Neural progenitor cell (in vitro differentiated cells): ENCODE measurements at regions not wholly inside any gene's neighbourhood (a gene's known extent, or its start where the extent isn't known, plus 50 kb on each side); places are given as distances from the start of the nearest gene placed in this dataset.
A peak's percentile ranks its signal among the peaks of the same experiment; 100 is the strongest.

Experiments used
- DNase-seq: peaks from one replicate; pipeline ENCODE4 v3.0.0-alpha.2; 2016; ENCODE audit warnings: low spot score
- H2AFZ ChIP-seq: fragments of 200-600 bp; sonication (generic); replicated peaks from 2 replicates; pipeline ENCODE4 v1.6.1; 2016; ENCODE audit warnings: antibody characterized with exemption
- H3F3A ChIP-seq: fragments of 200-600 bp; sonication (generic); 2 replicates; pipeline ENCODE4 v1.6.1; 2016; ENCODE audit warnings: antibody characterized with exemption, low read depth
- H3K27ac ChIP-seq: fragments of 200-600 bp; sonication (generic); 2 replicates; pipeline ENCODE4 v1.5.1; 2016; ENCODE audit warnings: mild to moderate bottlenecking
- H3K27me3 ChIP-seq: fragments of 200-600 bp; sonication (generic); 2 replicates; pipeline ENCODE4 v1.6.1; 2016; ENCODE audit warnings: mild to moderate bottlenecking, moderate library complexity
- H3K36me3 ChIP-seq: fragments of 200-600 bp; sonication (generic); 2 replicates; pipeline ENCODE4 v1.5.1; 2016
- H3K4me1 ChIP-seq: fragments of 200-600 bp; sonication (generic); 2 replicates; pipeline ENCODE4 v1.6.1; 2016; ENCODE audit warnings: mixed run types
- H3K4me2 ChIP-seq: fragments of 200-600 bp; sonication (generic); 2 replicates; pipeline ENCODE4 v1.6.1; 2016
- H3K4me3 ChIP-seq: fragments of 200-600 bp; sonication (generic); 2 replicates; pipeline ENCODE4 v1.5.1; 2016
- H3K79me2 ChIP-seq: fragments of 200-600 bp; sonication (generic); 2 replicates; pipeline ENCODE4 v1.6.1; 2016; ENCODE audit warnings: low read depth
- H3K9ac ChIP-seq: fragments of 200-600 bp; sonication (generic); 2 replicates; pipeline ENCODE4 v1.6.1; 2016
- H3K9me3 ChIP-seq: fragments of 200-600 bp; sonication (generic); 2 replicates; pipeline ENCODE4 v1.5.1; 2016; ENCODE audit warnings: low read depth
- H4K20me1 ChIP-seq: fragments of 200-600 bp; sonication (generic); 2 replicates; pipeline ENCODE4 v1.6.1; 2016; ENCODE audit warnings: low read depth
- H3K27ac Mint-ChIP-seq: 3 replicates; pipeline ENCODE4 v1.8.0; 2021; ENCODE audit warnings: mixed read lengths
- H3K27me3 Mint-ChIP-seq: 2 replicates; pipeline ENCODE4 v1.8.0; 2022; ENCODE audit warnings: low read depth, mild to moderate bottlenecking, inconsistent platforms, moderate library complexity, mixed read lengths; ENCODE audit not compliant: insufficient read depth
- H3K36me3 Mint-ChIP-seq: 3 replicates; pipeline ENCODE4 v1.8.0; 2021; ENCODE audit warnings: mixed read lengths
- H3K4me1 Mint-ChIP-seq: 3 replicates; pipeline ENCODE4 v1.8.0; 2021; ENCODE audit warnings: mixed read lengths
- H3K4me3 Mint-ChIP-seq: 3 replicates; pipeline ENCODE4 v1.8.0; 2021; ENCODE audit warnings: mild to moderate bottlenecking, moderate library complexity, mixed read lengths
- H3K9me3 Mint-ChIP-seq: 3 replicates; pipeline ENCODE4 v1.8.0; 2020; ENCODE audit warnings: mixed read lengths
- EZH2 ChIP-seq: fragments of 200-600 bp; sonication (generic); IDR thresholded peaks from 2 replicates; pipeline ENCODE4 v1.6.1; 2017; ENCODE audit warnings: antibody characterized with exemption, mild to moderate bottlenecking, moderate library complexity
- EZH2phosphoT487 ChIP-seq: fragments of 200-600 bp; sonication (generic); IDR thresholded peaks from 2 replicates; pipeline ENCODE4 v1.6.1; 2017; ENCODE audit warnings: antibody characterized with exemption
- TF ChIP-seq, protein P1 (sequence below): fragments of 200-600 bp; sonication (generic); IDR thresholded peaks from 2 replicates; pipeline ENCODE4 v1.5.1; 2017; ENCODE audit warnings: antibody characterized with exemption, mild to moderate bottlenecking

DNA sequence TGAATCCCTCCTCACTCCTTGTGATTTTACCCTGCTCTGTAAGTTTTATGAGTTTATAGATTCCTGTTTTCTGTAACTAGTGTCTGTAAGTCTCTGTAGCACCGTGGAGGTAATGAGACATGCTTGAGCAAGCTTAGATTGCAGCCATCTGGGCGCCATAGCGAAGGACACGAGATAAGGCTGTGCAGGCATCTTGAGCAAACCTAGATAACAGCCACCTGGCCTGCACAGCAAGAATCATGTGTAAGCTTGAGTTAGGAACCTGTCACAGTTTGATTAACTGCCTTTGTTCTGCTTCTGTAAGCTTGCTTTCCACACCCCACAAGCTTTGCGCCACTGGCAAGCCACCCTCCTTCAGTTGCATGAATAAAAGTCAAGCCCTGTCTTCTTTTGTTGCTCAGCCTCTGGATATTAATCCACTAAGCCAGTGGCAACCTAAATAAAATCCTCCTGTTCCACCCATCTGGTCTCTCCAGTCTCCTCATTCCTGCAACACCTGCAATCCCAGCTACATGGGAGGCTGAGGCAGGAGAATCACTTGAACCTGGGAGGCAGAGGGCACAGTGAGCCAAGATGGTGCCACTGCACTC lies 270.6 kb upstream of the RGPD4 start:
- Mint-ChIP-seq H3K9me3 (peaks cover 33% of the 10 kb centered on the region), H3K27me3 (peaks cover 4% of the 10 kb centered on the region), H3K4me1 (no peaks in the 10 kb centered on the region), H3K27ac (no peak overlapping the region), H3K4me3 (no peak overlapping the region), H3K36me3 (no peaks in the 10 kb centered on the region)
- H3K79me2 ChIP-seq, result no peaks in the 10 kb centered on the region
- H3K36me3 ChIP-seq, result no peaks in the 10 kb centered on the region
- no peaks in the 10 kb centered on the region for H3K4me1 ChIP-seq
- no peak for DNase-seq
- H3F3A ChIP-seq, result no peaks in the 10 kb centered on the region
- no peak overlapping the region for H3K4me2 ChIP-seq
- no peaks in the 10 kb centered on the region for H3K27me3 ChIP-seq
- peaks cover 6% of the 10 kb centered on the region for H3K9me3 ChIP-seq
- no peak overlapping the region for H3K27ac ChIP-seq
- TF ChIP-seq EZH2phosphoT487 (no peak), EZH2 (no peak)
- TF ChIP-seq, protein P1, sequence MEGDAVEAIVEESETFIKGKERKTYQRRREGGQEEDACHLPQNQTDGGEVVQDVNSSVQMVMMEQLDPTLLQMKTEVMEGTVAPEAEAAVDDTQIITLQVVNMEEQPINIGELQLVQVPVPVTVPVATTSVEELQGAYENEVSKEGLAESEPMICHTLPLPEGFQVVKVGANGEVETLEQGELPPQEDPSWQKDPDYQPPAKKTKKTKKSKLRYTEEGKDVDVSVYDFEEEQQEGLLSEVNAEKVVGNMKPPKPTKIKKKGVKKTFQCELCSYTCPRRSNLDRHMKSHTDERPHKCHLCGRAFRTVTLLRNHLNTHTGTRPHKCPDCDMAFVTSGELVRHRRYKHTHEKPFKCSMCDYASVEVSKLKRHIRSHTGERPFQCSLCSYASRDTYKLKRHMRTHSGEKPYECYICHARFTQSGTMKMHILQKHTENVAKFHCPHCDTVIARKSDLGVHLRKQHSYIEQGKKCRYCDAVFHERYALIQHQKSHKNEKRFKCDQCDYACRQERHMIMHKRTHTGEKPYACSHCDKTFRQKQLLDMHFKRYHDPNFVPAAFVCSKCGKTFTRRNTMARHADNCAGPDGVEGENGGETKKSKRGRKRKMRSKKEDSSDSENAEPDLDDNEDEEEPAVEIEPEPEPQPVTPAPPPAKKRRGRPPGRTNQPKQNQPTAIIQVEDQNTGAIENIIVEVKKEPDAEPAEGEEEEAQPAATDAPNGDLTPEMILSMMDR, result no peak
- H3K9ac ChIP-seq, result no peak overlapping the region
- no peak overlapping the region for H2AFZ ChIP-seq
- H3K4me3 ChIP-seq, result no peak overlapping the region
- H4K20me1 ChIP-seq, result no peaks in the 10 kb centered on the region

DNA sequence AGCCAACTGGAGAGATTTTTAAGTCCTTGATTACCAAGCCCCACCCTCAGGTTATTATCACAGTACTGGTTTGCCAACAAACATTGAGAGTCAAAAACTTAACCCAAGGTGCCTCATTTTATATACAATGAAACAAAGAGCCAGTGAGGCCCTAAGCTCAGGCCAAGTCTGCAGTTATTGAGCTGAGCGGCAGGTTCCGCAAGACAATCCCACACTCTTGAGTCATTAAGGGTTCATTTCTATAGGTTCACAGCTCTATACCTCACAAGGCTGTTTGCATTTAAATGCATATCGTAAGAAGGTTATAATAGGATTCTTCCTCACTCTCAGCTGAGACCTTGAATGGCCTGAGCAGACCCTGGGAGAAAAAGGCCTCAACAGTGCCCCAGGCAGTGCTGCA lies 268.4 kb upstream of the RGPD4 start:
- H3K4me3 ChIP-seq, result no peak overlapping the region
- no peak for TF ChIP-seq EZH2
- TF ChIP-seq, protein P1, result no peak
- no peak for TF ChIP-seq EZH2phosphoT487
- no peak overlapping the region for H3K9ac ChIP-seq
- H3K4me2 ChIP-seq, result no peak overlapping the region
- no peak overlapping the region for H3K27ac ChIP-seq
- peaks cover 6% of the 10 kb centered on the region for H3K9me3 ChIP-seq
- H3K27me3 ChIP-seq, result no peaks in the 10 kb centered on the region
- H3F3A ChIP-seq, result no peaks in the 10 kb centered on the region
- H4K20me1 ChIP-seq, result no peaks in the 10 kb centered on the region
- H3K4me1 Mint-ChIP-seq, result no peaks in the 10 kb centered on the region
- H3K36me3 ChIP-seq, result no peaks in the 10 kb centered on the region
- no peak overlapping the region for H3K27ac Mint-ChIP-seq
- no peaks in the 10 kb centered on the region for H3K36me3 Mint-ChIP-seq
- peaks cover 33% of the 10 kb centered on the region for H3K9me3 Mint-ChIP-seq
- no peak overlapping the region for H2AFZ ChIP-seq
- no peaks in the 10 kb centered on the region for H3K79me2 ChIP-seq
- peaks cover 4% of the 10 kb centered on the region for H3K27me3 Mint-ChIP-seq
- no peaks in the 10 kb centered on the region for H3K4me1 ChIP-seq
- DNase-seq, result no peak
- H3K4me3 Mint-ChIP-seq, result no peak overlapping the region

DNA sequence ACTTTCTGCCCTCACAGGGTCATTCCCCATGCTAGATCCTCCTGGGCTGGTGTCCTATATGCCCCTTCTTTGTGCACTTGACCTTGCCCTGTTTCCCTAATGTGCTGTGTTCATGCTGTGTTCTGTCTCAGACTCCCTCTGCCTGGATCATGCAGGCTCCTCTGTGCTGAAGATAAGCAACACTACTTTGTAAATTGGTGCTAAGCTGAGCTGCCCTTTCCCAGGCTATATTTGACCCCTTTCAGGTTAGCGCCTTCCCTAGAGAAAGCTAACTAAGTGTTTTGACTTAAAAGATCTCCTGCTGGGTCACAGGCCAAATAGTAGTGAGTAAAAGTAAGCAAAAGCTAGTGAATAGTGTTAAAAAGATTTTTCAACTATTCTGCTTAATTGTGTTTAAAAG lies 257.2 kb upstream of the RGPD4 start:
- Histone ChIP-seq H3K79me2 (no peaks in the 10 kb centered on the region), H3F3A (no peaks in the 10 kb centered on the region), H3K4me3 (no peak overlapping the region), H4K20me1 (no peaks in the 10 kb centered on the region), H2AFZ (no peak overlapping the region), H3K36me3 (no peaks in the 10 kb centered on the region), H3K27ac (no peak overlapping the region), H3K4me1 (peaks cover 4% of the 10 kb centered on the region), H3K9ac (no peak overlapping the region), H3K27me3 (no peaks in the 10 kb centered on the region), H3K4me2 (no peak overlapping the region), H3K9me3 (no peaks in the 10 kb centered on the region)
- no peak overlapping the region for H3K4me3 Mint-ChIP-seq
- H3K9me3 Mint-ChIP-seq, result peaks cover 5% of the 10 kb centered on the region
- no peaks in the 10 kb centered on the region for H3K36me3 Mint-ChIP-seq
- TF ChIP-seq, protein P1, result no peak
- no peak for TF ChIP-seq EZH2
- peak; percentile 20 for DNase-seq
- H3K4me1 Mint-ChIP-seq, result peaks cover 20% of the 10 kb centered on the region
- H3K27ac Mint-ChIP-seq, result peak overlapping the region; percentile 79
- peaks cover 4% of the 10 kb centered on the region for H3K27me3 Mint-ChIP-seq
